B cell (primary cell): ENCODE measurements at regions not wholly inside any gene's neighbourhood (a gene's known extent, or its start where the extent isn't known, plus 50 kb on each side); places are given as distances from the start of the nearest gene placed in this dataset.

ENCODE experiments used
- ATAC-seq: fragments of 200-7000 bp; cut with Tn5 transposase; one replicate; pipeline ENCODE4 v1.10.0; 2021; ENCODE audit warnings: low read depth, mild to moderate bottlenecking, moderate number of reproducible peaks, moderate library complexity
- CTCF ChIA-PET: fragments of 350-600 bp; sonication (Branson Sonifier 250); formaldehyde crosslinking; loops from one replicate; lab custom pipeline; 2021; ENCODE audit warnings: antibody characterized with exemption, inconsistent platforms; lab: Charles Lee
- POLR2A ChIA-PET: fragments of 350-600 bp; sonication (Branson Sonifier 250); formaldehyde crosslinking; loops from one replicate; lab custom pipeline; 2021; ENCODE audit warnings: antibody characterized with exemption; lab: Charles Lee
- DNase-seq: peaks from one replicate; pipeline ENCODE4 v3.0.0; 2013
- H2AFZ ChIP-seq: 2 replicates; pipeline ENCODE4 v1.6.1; 2012; ENCODE audit warnings: mild to moderate bottlenecking, low read depth, low read length; ENCODE audit not compliant: insufficient read depth, poor library complexity, severe bottlenecking
- H3K27ac ChIP-seq, 2 donors: 1 replicate in 1 of 2; 2 replicates in 1 of 2; pipeline ENCODE4 v1.5.1; 2012 to 2013; ENCODE audit warnings: low read length in 2 of 2, mild to moderate bottlenecking in 2 of 2, moderate library complexity in 1 of 2
- H3K27me3 ChIP-seq, 4 experiments: fragments of 200-600 bp in 1 of 4; sonication (generic) in 1 of 4; replicated peaks in 1 of 4; 1 replicate in 2 of 4; 2 replicates in 2 of 4; pipeline versions ENCODE4 v1.6.1 to v1.7.0; 2013 to 2016; ENCODE audit warnings: low read length in 3 of 4, mild to moderate bottlenecking in 2 of 4, mixed read lengths in 1 of 4, moderate library complexity in 1 of 4; ENCODE audit not compliant: insufficient read depth in 4 of 4, control insufficient read depth in 3 of 4; ENCODE audit errors: control extremely low read depth in 1 of 4
- H3K36me3 ChIP-seq, 2 experiments: replicated peaks in 1 of 2; 1 replicate in 1 of 2; 2 replicates in 1 of 2; pipeline versions ENCODE4 v1.6.1 to v1.7.1; 2013; ENCODE audit warnings: low read length in 1 of 2; ENCODE audit not compliant: insufficient read depth in 2 of 2, control insufficient read depth in 1 of 2; ENCODE audit errors: control extremely low read depth in 1 of 2, extremely low read depth in 1 of 2
- H3K4me1 ChIP-seq, 2 donors: fragments of 200-600 bp in 1 of 2; sonication (generic) in 1 of 2; 1 replicate in 1 of 2; 2 replicates in 1 of 2; pipeline versions ENCODE4 v1.5.1 to v1.6.1; 2013 to 2017; ENCODE audit warnings: low read length in 2 of 2; ENCODE audit not compliant: control insufficient read depth in 2 of 2, insufficient read depth in 2 of 2
- H3K4me2 ChIP-seq: replicated peaks from 2 replicates; pipeline ENCODE3; 2012; ENCODE audit warnings: mild to moderate bottlenecking, low read depth, low read length; ENCODE audit not compliant: poor library complexity, severe bottlenecking
- H3K4me3 ChIP-seq, 5 experiments: fragments of 200-600 bp in 1 of 5; sonication (generic) in 1 of 5; 1 replicate in 3 of 5; 2 replicates in 2 of 5; pipeline versions ENCODE4 v1.5.1 to v1.7.0; 2011 to 2016; ENCODE audit warnings: low read length in 4 of 5, mild to moderate bottlenecking in 4 of 5, low read depth in 2 of 5, control low read depth in 1 of 5, moderate library complexity in 1 of 5; ENCODE audit not compliant: insufficient read depth in 1 of 5; ENCODE audit errors: control extremely low read depth in 1 of 5, extremely low read depth in 1 of 5
- H3K79me2 ChIP-seq: fragments of 200-600 bp; sonication (generic); one replicate; pipeline ENCODE4 v1.6.0; 2016; ENCODE audit warnings: low read length; ENCODE audit not compliant: control insufficient read depth, insufficient read depth
- H3K9ac ChIP-seq: fragments of 200-600 bp; sonication (generic); 2 replicates; pipeline ENCODE4 v1.6.1; 2017; ENCODE audit warnings: mild to moderate bottlenecking, low read length, moderate library complexity
- H3K9me3 ChIP-seq, 3 donors: one replicate each; pipeline versions ENCODE4 v1.6.1 to v1.7.1; 2013; ENCODE audit warnings: low read length in 2 of 3; ENCODE audit not compliant: control insufficient read depth in 2 of 3, insufficient read depth in 1 of 3; ENCODE audit errors: control extremely low read depth in 1 of 3
- H4K20me1 ChIP-seq: 2 replicates; pipeline ENCODE4 v1.6.0; 2012; ENCODE audit warnings: mild to moderate bottlenecking, low read length; ENCODE audit not compliant: insufficient read depth, control insufficient read depth, poor library complexity, severe bottlenecking
- H3K27ac Mint-ChIP-seq: one replicate; pipeline ENCODE4 v1.8.0; 2021; ENCODE audit warnings: mixed read lengths
- H3K27me3 Mint-ChIP-seq: one replicate; pipeline ENCODE4 v1.8.0; 2021; ENCODE audit warnings: mixed read lengths
- H3K4me1 Mint-ChIP-seq: one replicate; pipeline ENCODE4 v1.8.0; 2021; ENCODE audit warnings: mixed read lengths
- H3K4me3 Mint-ChIP-seq: one replicate; pipeline ENCODE4 v1.8.0; 2021; ENCODE audit warnings: mixed read lengths
- H3K9me3 Mint-ChIP-seq: one replicate; pipeline ENCODE4 v1.8.0; 2022; ENCODE audit warnings: mixed read lengths; ENCODE audit not compliant: insufficient read depth
- EZH2 ChIP-seq: IDR thresholded peaks from 2 replicates; pipeline ENCODE4 v1.6.1; 2012; ENCODE audit warnings: borderline replicate concordance, low read depth, mild to moderate bottlenecking, moderate library complexity, low read length; ENCODE audit not compliant: insufficient read depth, poor library complexity, severe bottlenecking
- whole genome bisulfite sequencing: methylation state at CpG from one replicate; pipeline ENCODE4 v1.1.5; 2013; ENCODE audit warnings: missing lambda C conversion rate; ENCODE audit not compliant: insufficient coverage; 5-methylcytosine and 5-hydroxymethylcytosine counted together
- intact Hi-C: fragments of 100-400 bp; cut with micrococcal nuclease; formaldehyde crosslinking; loops from one replicate; pipeline ENCODE4 v1.10.0; 2022
- TF ChIP-seq, protein P1 (sequence below): fragments of 200-600 bp; IDR thresholded peaks from one replicate; pipeline ENCODE4 v1.8.0; 2022; ENCODE audit warnings: antibody characterized with exemption, mild to moderate bottlenecking

DNA sequence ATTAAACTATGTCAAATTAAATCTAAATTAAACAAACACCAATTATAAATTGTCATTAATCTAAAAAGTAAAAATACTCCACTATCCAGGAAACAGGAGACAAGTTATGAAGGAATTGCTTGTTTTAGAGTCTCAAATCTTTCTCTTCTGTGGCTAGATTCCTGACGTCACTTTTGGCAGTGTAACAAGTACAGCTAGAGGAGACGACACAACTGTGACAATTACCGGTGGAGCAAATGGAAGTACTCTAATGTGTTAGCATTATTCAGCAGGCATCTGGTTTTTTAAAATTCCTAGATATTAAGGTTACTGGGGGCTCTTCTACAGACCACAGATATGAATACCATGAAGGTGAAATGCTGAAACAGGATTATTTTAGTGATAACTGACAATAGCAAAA is 1042.7 kb downstream of the EPHA7 start:
- H3K9ac ChIP-seq = no peak overlapping the region
- no peaks in the 10 kb centered on the region for H3K36me3 ChIP-seq
- H4K20me1 ChIP-seq = no peaks in the 10 kb centered on the region
- ChIA-PET CTCF (no interaction called here), POLR2A (no interaction called here)
- H3K9me3 ChIP-seq = no peaks in the 10 kb centered on the region
- no peak for DNase-seq
- no peak overlapping the region for H3K4me3 Mint-ChIP-seq
- 93% methylated on average over 2 of the region's 3 CpGs for WGBS
- H3K27me3 Mint-ChIP-seq = no peaks in the 10 kb centered on the region
- H3K4me3 ChIP-seq = no peak overlapping the region
- H3K27ac ChIP-seq = no peak overlapping the region
- no peak overlapping the region for H2AFZ ChIP-seq
- TF ChIP-seq EZH2 = no peak
- TF ChIP-seq, protein P1, sequence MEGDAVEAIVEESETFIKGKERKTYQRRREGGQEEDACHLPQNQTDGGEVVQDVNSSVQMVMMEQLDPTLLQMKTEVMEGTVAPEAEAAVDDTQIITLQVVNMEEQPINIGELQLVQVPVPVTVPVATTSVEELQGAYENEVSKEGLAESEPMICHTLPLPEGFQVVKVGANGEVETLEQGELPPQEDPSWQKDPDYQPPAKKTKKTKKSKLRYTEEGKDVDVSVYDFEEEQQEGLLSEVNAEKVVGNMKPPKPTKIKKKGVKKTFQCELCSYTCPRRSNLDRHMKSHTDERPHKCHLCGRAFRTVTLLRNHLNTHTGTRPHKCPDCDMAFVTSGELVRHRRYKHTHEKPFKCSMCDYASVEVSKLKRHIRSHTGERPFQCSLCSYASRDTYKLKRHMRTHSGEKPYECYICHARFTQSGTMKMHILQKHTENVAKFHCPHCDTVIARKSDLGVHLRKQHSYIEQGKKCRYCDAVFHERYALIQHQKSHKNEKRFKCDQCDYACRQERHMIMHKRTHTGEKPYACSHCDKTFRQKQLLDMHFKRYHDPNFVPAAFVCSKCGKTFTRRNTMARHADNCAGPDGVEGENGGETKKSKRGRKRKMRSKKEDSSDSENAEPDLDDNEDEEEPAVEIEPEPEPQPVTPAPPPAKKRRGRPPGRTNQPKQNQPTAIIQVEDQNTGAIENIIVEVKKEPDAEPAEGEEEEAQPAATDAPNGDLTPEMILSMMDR = no peak
- no peaks in the 10 kb centered on the region for H3K27me3 ChIP-seq
- no peaks in the 10 kb centered on the region for H3K79me2 ChIP-seq
- intact Hi-C loops = no loop called here
- no peaks in the 10 kb centered on the region for H3K9me3 Mint-ChIP-seq
- no peak overlapping the region for H3K4me2 ChIP-seq
- H3K4me1 ChIP-seq = no peaks in the 10 kb centered on the region
- H3K27ac Mint-ChIP-seq = no peak overlapping the region
- H3K4me1 Mint-ChIP-seq = no peaks in the 10 kb centered on the region
- ATAC-seq = no peak

DNA sequence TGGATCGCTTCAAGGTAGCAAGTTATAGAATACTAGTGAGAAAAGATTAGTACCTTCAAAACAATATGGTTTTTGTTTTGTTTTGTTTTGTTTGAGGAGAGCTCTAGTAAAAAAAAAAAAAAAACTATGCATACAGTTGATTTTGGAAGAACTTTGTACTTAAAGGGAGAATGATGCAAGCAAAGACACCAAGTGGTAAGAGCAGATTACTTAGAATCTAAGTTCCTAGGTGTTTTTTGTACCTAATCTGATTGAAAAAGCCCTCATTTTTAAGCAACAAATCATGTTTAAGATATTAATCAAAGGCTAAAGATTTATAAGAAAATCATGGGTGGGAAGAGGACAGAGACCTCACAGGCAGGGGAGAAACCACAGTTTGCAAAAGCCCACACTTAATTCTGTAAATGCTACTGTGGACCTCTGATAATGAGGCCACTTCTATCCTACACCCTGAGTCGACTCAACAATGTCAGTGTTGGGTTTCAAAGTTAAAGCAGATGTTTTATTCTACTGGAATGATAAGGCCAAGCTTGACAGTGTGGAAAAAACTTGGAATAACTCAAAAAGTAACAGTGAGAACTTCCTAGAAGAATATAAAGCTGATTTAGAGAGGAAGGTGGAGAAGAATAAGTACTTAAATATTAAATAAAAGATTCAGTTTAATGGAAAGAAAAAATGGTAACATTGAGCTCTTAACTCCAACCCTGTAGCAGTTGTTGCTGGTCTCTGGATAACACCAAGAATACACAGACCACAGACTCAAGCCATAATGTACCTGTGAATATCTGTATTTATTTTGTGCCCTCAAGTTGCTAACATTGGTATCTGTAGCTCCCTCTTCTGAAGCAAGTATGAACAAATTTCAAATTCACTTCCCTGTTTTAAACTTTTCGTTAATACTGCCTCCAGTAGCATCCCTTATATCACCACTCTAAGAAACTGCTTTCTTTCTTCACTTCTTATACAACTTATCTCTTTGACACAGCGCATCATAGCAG is 1047.8 kb downstream of the EPHA7 start:
- Histone ChIP-seq H3K9me3 (no peaks in the 10 kb centered on the region), H3K9ac (no peak overlapping the region), H3K36me3 (no peaks in the 10 kb centered on the region), H3K79me2 (no peaks in the 10 kb centered on the region), H3K4me1 (no peaks in the 10 kb centered on the region), H3K4me3 (no peak overlapping the region), H3K4me2 (no peak overlapping the region), H3K27me3 (no peaks in the 10 kb centered on the region), H4K20me1 (no peaks in the 10 kb centered on the region), H2AFZ (no peak overlapping the region), H3K27ac (no peak overlapping the region)
- CTCF ChIA-PET = no interaction called here
- POLR2A ChIA-PET = no interaction called here
- Mint-ChIP-seq H3K9me3 (no peaks in the 10 kb centered on the region), H3K4me1 (no peaks in the 10 kb centered on the region), H3K27me3 (no peaks in the 10 kb centered on the region), H3K27ac (no peak overlapping the region), H3K4me3 (no peak overlapping the region)
- TF ChIP-seq EZH2 = no peak
- TF ChIP-seq, protein P1 = no peak
- intact Hi-C loops = no loop called here
- no peak for DNase-seq
- ATAC-seq = no peak
- 85% methylated on average over 2 of the region's 4 CpGs for WGBS
